GM21825 (cell line): ENCODE measurements at regions not wholly inside any gene's neighbourhood (a gene's known extent, or its start where the extent isn't known, plus 50 kb on each side); places are given as distances from the start of the nearest gene placed in this dataset.

Experiments used
- ATAC-seq: cut with Tn5 transposase; IDR thresholded peaks from one replicate; pipeline ENCODE4 v1.9.1; 2021; ENCODE audit warnings: mild to moderate bottlenecking, moderate library complexity; ENCODE audit not compliant: unreplicated experiment

DNA sequence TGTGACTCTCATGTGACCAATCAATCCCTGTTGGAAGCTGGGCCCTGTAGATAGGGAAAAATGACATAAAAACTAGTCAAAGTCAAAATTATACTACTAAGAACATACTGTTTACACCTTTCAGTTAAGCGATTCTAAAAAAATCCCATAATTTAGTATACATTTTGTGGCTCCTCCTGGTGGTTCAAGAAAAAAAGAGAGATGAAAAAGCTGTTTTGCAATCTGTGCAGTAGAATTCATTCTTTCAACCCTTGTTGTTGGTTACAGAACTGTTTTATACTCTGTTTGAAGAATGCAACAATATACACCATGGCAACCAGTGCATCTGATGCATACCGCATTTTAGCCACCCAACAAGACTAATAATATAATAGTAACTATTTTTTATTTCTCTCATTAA, 66.8 kb upstream of the ANK2 start:
- ATAC-seq: no peak

DNA sequence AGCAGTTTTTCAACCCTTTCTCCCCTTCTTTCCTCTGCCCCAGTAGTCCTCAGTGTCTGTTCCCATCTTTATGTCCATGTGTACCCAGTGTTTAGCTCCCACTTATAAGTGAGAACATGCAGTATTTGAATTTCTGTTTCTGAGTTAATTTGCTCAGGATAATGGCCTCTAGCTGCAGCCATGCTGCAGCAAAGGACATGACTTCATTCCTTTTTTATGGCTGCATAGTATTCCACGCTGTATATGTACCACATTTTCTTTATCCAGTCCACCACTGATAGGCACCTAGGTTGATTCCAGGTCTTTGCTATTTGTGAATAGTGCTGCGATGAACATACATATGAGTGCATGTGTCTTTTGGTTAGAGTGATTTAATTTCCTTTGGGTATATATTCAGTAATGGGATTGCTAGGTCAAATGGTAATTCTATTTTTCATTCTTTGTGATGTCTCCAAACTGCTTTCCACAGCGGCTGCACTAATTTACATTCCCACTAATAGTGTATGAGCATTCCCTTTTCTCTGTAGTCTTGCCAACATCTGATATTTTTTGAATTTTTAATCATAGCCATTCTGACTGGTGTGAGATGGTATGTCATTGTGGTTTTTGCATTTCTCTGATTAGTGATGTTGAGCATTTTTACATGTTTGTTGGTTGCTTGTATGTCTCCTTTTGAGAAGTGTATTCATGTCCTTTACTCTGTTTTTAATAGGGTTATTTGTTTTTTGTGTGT, 54.6 kb upstream of the ANK2 start:
- ATAC-seq: no peak
